Loucy (cell line): ENCODE measurements at regions not wholly inside any gene's neighbourhood (a gene's known extent, or its start where the extent isn't known, plus 50 kb on each side); places are given as distances from the start of the nearest gene placed in this dataset.

Source experiments
- H2AFZ ChIP-seq: fragments of 200-600 bp; sonication (generic); 2 replicates; pipeline ENCODE4 v1.6.0; 2016; ENCODE audit warnings: antibody characterized with exemption, mild to moderate bottlenecking, low read length, moderate library complexity
- H3F3A ChIP-seq: fragments of 200-600 bp; 2 replicates; pipeline ENCODE4 v1.6.0; 2016; ENCODE audit warnings: antibody characterized with exemption, low read depth, mild to moderate bottlenecking
- H3K27me3 ChIP-seq: fragments of 200-600 bp; sonication (generic); 2 replicates; pipeline ENCODE4 v1.6.1; 2014; ENCODE audit warnings: low read length, mild to moderate bottlenecking; ENCODE audit not compliant: insufficient read depth, poor library complexity, severe bottlenecking
- H3K36me3 ChIP-seq: fragments of 200-600 bp; sonication (generic); 2 replicates; pipeline ENCODE4 v1.6.1; 2016; ENCODE audit warnings: low read length; ENCODE audit not compliant: insufficient read depth
- H3K4me1 ChIP-seq: fragments of 200-600 bp; sonication (generic); 2 replicates; pipeline ENCODE4 v1.5.1; 2014; ENCODE audit warnings: low read length, mild to moderate bottlenecking; ENCODE audit not compliant: insufficient read depth, poor library complexity, severe bottlenecking
- H3K4me2 ChIP-seq: fragments of 200-600 bp; sonication (generic); 2 replicates; pipeline ENCODE4 v1.6.0; 2014; ENCODE audit warnings: antibody characterized with exemption, low read length, low read depth, mild to moderate bottlenecking; ENCODE audit not compliant: poor library complexity, severe bottlenecking
- H3K4me3 ChIP-seq: fragments of 200-600 bp; sonication (generic); 2 replicates; pipeline ENCODE4 v1.5.1; 2014; ENCODE audit warnings: low read length, mild to moderate bottlenecking, mixed read lengths; ENCODE audit not compliant: poor library complexity, severe bottlenecking
- H3K79me2 ChIP-seq: fragments of 200-600 bp; sonication (generic); 2 replicates; pipeline ENCODE4 v1.6.1; 2014; ENCODE audit warnings: low read length; ENCODE audit not compliant: insufficient read depth
- H3K9ac ChIP-seq: fragments of 200-600 bp; sonication (generic); 2 replicates; pipeline ENCODE4 v1.6.0; 2014; ENCODE audit warnings: mild to moderate bottlenecking, low read depth, low read length, moderate library complexity; ENCODE audit not compliant: poor library complexity, severe bottlenecking
- H3K9me2 ChIP-seq: fragments of 200-600 bp; sonication (generic); replicated peaks from 2 replicates; pipeline ENCODE4 v1.6.1; 2016; ENCODE audit warnings: low read depth, low read length, mixed read lengths
- H3K9me3 ChIP-seq: fragments of 200-600 bp; sonication (generic); 2 replicates; pipeline ENCODE4 v1.6.1; 2014; ENCODE audit warnings: mild to moderate bottlenecking, antibody characterized with exemption, low read length, low read depth; ENCODE audit not compliant: insufficient read depth
- H4K20me1 ChIP-seq: fragments of 200-600 bp; sonication (generic); 2 replicates; pipeline ENCODE4 v1.6.0; 2014; ENCODE audit warnings: antibody characterized with exemption, low read length, mild to moderate bottlenecking; ENCODE audit not compliant: insufficient read depth, poor library complexity, severe bottlenecking
- EZH2phosphoT487 ChIP-seq: fragments of 200-600 bp; IDR thresholded peaks from 2 replicates; pipeline ENCODE4 v1.6.1; 2018; ENCODE audit warnings: antibody characterized with exemption, mild to moderate bottlenecking, moderate library complexity, borderline replicate concordance
- TF ChIP-seq, protein P1 (sequence below): fragments of 200-600 bp; sonication (generic); conservative IDR thresholded peaks from 2 replicates; pipeline ENCODE4 v1.5.1; 2014; ENCODE audit warnings: mild to moderate bottlenecking, antibody characterized with exemption, low read length

DNA sequence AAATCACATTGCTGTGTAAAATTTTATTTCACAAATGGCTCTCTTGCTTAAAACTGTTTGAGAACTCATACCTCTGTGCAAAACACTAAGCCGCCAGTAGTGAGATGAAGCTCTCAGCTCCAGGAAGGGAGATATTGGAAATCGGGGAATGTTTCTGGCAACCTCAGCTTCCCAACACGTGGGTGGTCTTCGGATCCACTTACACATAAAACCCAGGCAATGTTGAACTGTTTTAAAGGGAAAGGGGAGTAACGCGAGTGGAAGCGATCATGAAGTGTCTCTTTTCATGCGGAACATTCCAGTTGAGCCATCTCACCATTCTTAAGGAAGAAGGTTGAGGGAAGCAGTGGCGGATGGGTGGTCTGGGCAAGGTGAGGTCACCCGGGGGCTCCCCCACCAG, 136.8 kb downstream of the ASB1 start:
- no peaks in the 10 kb centered on the region for H4K20me1 ChIP-seq
- no peak overlapping the region for H2AFZ ChIP-seq
- no peak for TF ChIP-seq EZH2phosphoT487
- TF ChIP-seq, protein P1, sequence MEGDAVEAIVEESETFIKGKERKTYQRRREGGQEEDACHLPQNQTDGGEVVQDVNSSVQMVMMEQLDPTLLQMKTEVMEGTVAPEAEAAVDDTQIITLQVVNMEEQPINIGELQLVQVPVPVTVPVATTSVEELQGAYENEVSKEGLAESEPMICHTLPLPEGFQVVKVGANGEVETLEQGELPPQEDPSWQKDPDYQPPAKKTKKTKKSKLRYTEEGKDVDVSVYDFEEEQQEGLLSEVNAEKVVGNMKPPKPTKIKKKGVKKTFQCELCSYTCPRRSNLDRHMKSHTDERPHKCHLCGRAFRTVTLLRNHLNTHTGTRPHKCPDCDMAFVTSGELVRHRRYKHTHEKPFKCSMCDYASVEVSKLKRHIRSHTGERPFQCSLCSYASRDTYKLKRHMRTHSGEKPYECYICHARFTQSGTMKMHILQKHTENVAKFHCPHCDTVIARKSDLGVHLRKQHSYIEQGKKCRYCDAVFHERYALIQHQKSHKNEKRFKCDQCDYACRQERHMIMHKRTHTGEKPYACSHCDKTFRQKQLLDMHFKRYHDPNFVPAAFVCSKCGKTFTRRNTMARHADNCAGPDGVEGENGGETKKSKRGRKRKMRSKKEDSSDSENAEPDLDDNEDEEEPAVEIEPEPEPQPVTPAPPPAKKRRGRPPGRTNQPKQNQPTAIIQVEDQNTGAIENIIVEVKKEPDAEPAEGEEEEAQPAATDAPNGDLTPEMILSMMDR = no peak
- H3K9me3 ChIP-seq = no peaks in the 10 kb centered on the region
- no peak overlapping the region for H3K4me2 ChIP-seq
- H3K36me3 ChIP-seq = no peaks in the 10 kb centered on the region
- H3K27me3 ChIP-seq = no peaks in the 10 kb centered on the region
- no peaks in the 10 kb centered on the region for H3K79me2 ChIP-seq
- H3K4me1 ChIP-seq = no peaks in the 10 kb centered on the region
- H3F3A ChIP-seq = no peaks in the 10 kb centered on the region
- no peak overlapping the region for H3K9ac ChIP-seq
- H3K4me3 ChIP-seq = no peak overlapping the region
- H3K9me2 ChIP-seq = no peaks in the 10 kb centered on the region

DNA sequence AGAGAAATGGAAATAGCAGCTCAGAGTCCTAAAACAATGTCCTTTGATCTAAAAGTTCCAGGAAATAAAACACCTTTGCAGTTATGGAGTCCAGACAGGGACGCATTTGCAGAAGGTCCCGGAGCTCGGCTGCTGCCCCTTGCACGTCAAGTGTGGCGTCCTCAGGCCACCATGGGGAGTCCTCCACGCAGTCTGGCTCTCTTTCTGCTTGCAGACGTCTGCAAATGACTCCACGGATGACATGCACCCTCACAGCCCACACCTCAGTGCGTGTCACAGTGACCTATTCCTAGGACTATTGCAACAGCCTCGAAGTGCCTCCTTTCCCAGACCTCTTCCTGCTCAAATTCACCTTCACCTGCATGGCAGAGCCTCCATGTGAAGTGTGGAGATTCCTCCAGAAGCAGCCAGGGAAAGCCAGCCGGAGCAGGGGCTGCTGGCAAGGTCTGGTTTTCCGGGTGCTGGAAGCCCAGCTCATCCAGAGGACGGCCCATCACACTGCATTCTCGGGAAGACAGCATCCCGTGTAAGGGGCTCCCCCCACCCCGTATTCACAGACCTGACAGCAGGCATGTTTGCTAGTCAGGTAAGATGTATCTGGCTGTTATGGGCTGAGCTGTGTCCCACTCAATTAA, 137.7 kb downstream of the ASB1 start:
- no peak overlapping the region for H3K4me3 ChIP-seq
- no peaks in the 10 kb centered on the region for H3K9me2 ChIP-seq
- no peaks in the 10 kb centered on the region for H3K4me1 ChIP-seq
- H3K79me2 ChIP-seq = no peaks in the 10 kb centered on the region
- H4K20me1 ChIP-seq = no peaks in the 10 kb centered on the region
- no peaks in the 10 kb centered on the region for H3F3A ChIP-seq
- no peak overlapping the region for H3K9ac ChIP-seq
- TF ChIP-seq EZH2phosphoT487 = no peak
- TF ChIP-seq, protein P1 = no peak
- no peaks in the 10 kb centered on the region for H3K9me3 ChIP-seq
- no peaks in the 10 kb centered on the region for H3K36me3 ChIP-seq
- no peak overlapping the region for H3K4me2 ChIP-seq
- H3K27me3 ChIP-seq = no peaks in the 10 kb centered on the region
- H2AFZ ChIP-seq = no peak overlapping the region

DNA sequence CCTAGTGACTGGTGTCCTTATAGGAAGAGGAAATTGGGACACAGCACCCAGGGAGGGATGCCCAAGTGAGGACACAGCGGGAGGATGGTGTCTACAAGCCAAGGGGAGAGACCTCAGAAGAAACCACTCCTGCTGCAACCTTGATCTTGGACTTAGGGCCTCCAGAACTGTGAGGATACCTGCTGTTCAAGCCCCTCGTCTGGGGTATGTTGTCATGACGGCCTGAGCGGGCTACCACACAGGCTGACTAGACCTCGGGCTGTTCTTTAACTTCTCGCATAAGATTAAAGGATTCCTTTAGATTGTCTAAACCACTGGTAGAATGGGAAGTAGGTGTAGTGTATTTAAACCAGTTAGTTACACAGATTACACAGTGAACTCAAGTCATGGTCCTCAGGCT, 138.3 kb downstream of the ASB1 start:
- H3K9me2 ChIP-seq = no peaks in the 10 kb centered on the region
- H4K20me1 ChIP-seq = no peaks in the 10 kb centered on the region
- no peaks in the 10 kb centered on the region for H3K27me3 ChIP-seq
- no peak for TF ChIP-seq EZH2phosphoT487
- TF ChIP-seq, protein P1 = no peak
- no peak overlapping the region for H3K9ac ChIP-seq
- H3F3A ChIP-seq = no peaks in the 10 kb centered on the region
- no peak overlapping the region for H3K4me3 ChIP-seq
- H3K36me3 ChIP-seq = no peaks in the 10 kb centered on the region
- no peak overlapping the region for H3K4me2 ChIP-seq
- no peaks in the 10 kb centered on the region for H3K4me1 ChIP-seq
- no peak overlapping the region for H2AFZ ChIP-seq
- H3K79me2 ChIP-seq = no peaks in the 10 kb centered on the region
- H3K9me3 ChIP-seq = no peaks in the 10 kb centered on the region
